ENCODE measurements at regions not wholly inside any gene's neighbourhood (a gene's known extent, or its start where the extent isn't known, plus 50 kb on each side); places are given as distances from the start of the nearest gene placed in this dataset.
A peak's percentile ranks its signal among the peaks of the same experiment; 100 is the strongest.
"Not testable (repeated sequence)": the region's sequence is repeated elsewhere in the genome, so short reads cannot be mapped to it uniquely, and the experiment has no call there.

GRCh38 chr18:62648045-62648678, 67.2 kb upstream of the PHLPP1 start:
- H3K9me3 ChIP-seq (ENCODE audit: control insufficient read depth in 3 of 3, low read length in 3 of 3), result no peaks in the 10 kb centered on the region
- H3K4me3 ChIP-seq (ENCODE audit: low read length in 3 of 3), result no peak overlapping the region
- H3K27me3 ChIP-seq (ENCODE audit: control insufficient read depth in 3 of 3, insufficient read depth in 3 of 3, low read length in 3 of 3), result no peaks in the 10 kb centered on the region
- no peaks in the 10 kb centered on the region for H3K36me3 ChIP-seq (ENCODE audit: control insufficient read depth in 3 of 3, insufficient read depth in 3 of 3, low read length in 3 of 3)
- no peak overlapping the region for H3K27ac ChIP-seq (ENCODE audit: low read depth, low read length)
- H3K4me1 ChIP-seq (ENCODE audit: control insufficient read depth in 3 of 3, insufficient read depth in 3 of 3, low read length in 3 of 3), result no peaks in the 10 kb centered on the region
- no peak overlapping the region for H3K9ac ChIP-seq (ENCODE audit: low read depth in 1 of 3, low read length in 3 of 3)

GRCh38 chr18:62651276-62652056, 63.9 kb upstream of the PHLPP1 start:
- no peaks in the 10 kb centered on the region for H3K36me3 ChIP-seq (ENCODE audit: control insufficient read depth in 3 of 3, insufficient read depth in 3 of 3, low read length in 3 of 3)
- H3K27me3 ChIP-seq (ENCODE audit: control insufficient read depth in 3 of 3, insufficient read depth in 3 of 3, low read length in 3 of 3), result no peaks in the 10 kb centered on the region
- H3K4me3 ChIP-seq (ENCODE audit: low read length in 3 of 3), result peak overlapping the region in 1 of 3 donors; percentile 38
- no peaks in the 10 kb centered on the region for H3K9me3 ChIP-seq (ENCODE audit: control insufficient read depth in 3 of 3, low read length in 3 of 3)
- no peaks in the 10 kb centered on the region for H3K4me1 ChIP-seq (ENCODE audit: control insufficient read depth in 3 of 3, insufficient read depth in 3 of 3, low read length in 3 of 3)
- no peak overlapping the region for H3K9ac ChIP-seq (ENCODE audit: low read depth in 1 of 3, low read length in 3 of 3)
- no peak overlapping the region for H3K27ac ChIP-seq (ENCODE audit: low read depth, low read length)

GRCh38 chr18:62652057-62652629, 63.2 kb upstream of the PHLPP1 start:
- not testable (repeated sequence) for H3K4me1 ChIP-seq (ENCODE audit: control insufficient read depth in 3 of 3, insufficient read depth in 3 of 3, low read length in 3 of 3); H3K27ac ChIP-seq (ENCODE audit: low read depth, low read length); H3K9me3 ChIP-seq (ENCODE audit: control insufficient read depth in 3 of 3, low read length in 3 of 3); H3K9ac ChIP-seq (ENCODE audit: low read depth in 1 of 3, low read length in 3 of 3); H3K36me3 ChIP-seq (ENCODE audit: control insufficient read depth in 3 of 3, insufficient read depth in 3 of 3, low read length in 3 of 3); H3K27me3 ChIP-seq (ENCODE audit: control insufficient read depth in 3 of 3, insufficient read depth in 3 of 3, low read length in 3 of 3)
- H3K4me3 ChIP-seq (ENCODE audit: low read length in 3 of 3), result peak overlapping the region in 1 of 3 donors; percentile 38

GRCh38 chr18:62655520-62656219, 59.7 kb upstream of the PHLPP1 start:
- no peaks in the 10 kb centered on the region for H3K36me3 ChIP-seq (ENCODE audit: control insufficient read depth in 3 of 3, insufficient read depth in 3 of 3, low read length in 3 of 3)
- H3K4me3 ChIP-seq (ENCODE audit: low read length in 3 of 3), result no peak overlapping the region
- no peaks in the 10 kb centered on the region for H3K9me3 ChIP-seq (ENCODE audit: control insufficient read depth in 3 of 3, low read length in 3 of 3)
- H3K27me3 ChIP-seq (ENCODE audit: control insufficient read depth in 3 of 3, insufficient read depth in 3 of 3, low read length in 3 of 3), result no peaks in the 10 kb centered on the region
- H3K4me1 ChIP-seq (ENCODE audit: control insufficient read depth in 3 of 3, insufficient read depth in 3 of 3, low read length in 3 of 3), result no peaks in the 10 kb centered on the region
- no peak overlapping the region for H3K9ac ChIP-seq (ENCODE audit: low read depth in 1 of 3, low read length in 3 of 3)
- H3K27ac ChIP-seq (ENCODE audit: low read depth, low read length), result no peak overlapping the region

GRCh38 chr18:62658028-62658427, 57.3 kb upstream of the PHLPP1 start:
- Histone ChIP-seq H3K4me1 (ENCODE audit: control insufficient read depth in 3 of 3, insufficient read depth in 3 of 3, low read length in 3 of 3) (no peaks in the 10 kb centered on the region), H3K27ac (ENCODE audit: low read depth, low read length) (no peak overlapping the region), H3K9ac (ENCODE audit: low read depth in 1 of 3, low read length in 3 of 3) (no peak overlapping the region), H3K4me3 (ENCODE audit: low read length in 3 of 3) (no peak overlapping the region), H3K27me3 (ENCODE audit: control insufficient read depth in 3 of 3, insufficient read depth in 3 of 3, low read length in 3 of 3) (no peaks in the 10 kb centered on the region), H3K36me3 (ENCODE audit: control insufficient read depth in 3 of 3, insufficient read depth in 3 of 3, low read length in 3 of 3) (no peaks in the 10 kb centered on the region), H3K9me3 (ENCODE audit: control insufficient read depth in 3 of 3, low read length in 3 of 3) (no peaks in the 10 kb centered on the region)

GRCh38 chr18:62659698-62660097, 55.6 kb upstream of the PHLPP1 start:
- H3K9ac ChIP-seq (ENCODE audit: low read depth in 1 of 3, low read length in 3 of 3), result no peak overlapping the region
- no peaks in the 10 kb centered on the region for H3K9me3 ChIP-seq (ENCODE audit: control insufficient read depth in 3 of 3, low read length in 3 of 3)
- peaks cover 0 to 4% (median 0%) of the 10 kb centered on the region in 3 donors for H3K4me1 ChIP-seq (ENCODE audit: control insufficient read depth in 3 of 3, insufficient read depth in 3 of 3, low read length in 3 of 3)
- no peaks in the 10 kb centered on the region for H3K36me3 ChIP-seq (ENCODE audit: control insufficient read depth in 3 of 3, insufficient read depth in 3 of 3, low read length in 3 of 3)
- no peak overlapping the region for H3K27ac ChIP-seq (ENCODE audit: low read depth, low read length)
- no peak overlapping the region for H3K4me3 ChIP-seq (ENCODE audit: low read length in 3 of 3)
- H3K27me3 ChIP-seq (ENCODE audit: control insufficient read depth in 3 of 3, insufficient read depth in 3 of 3, low read length in 3 of 3), result no peaks in the 10 kb centered on the region

GRCh38 chr18:62660691-62661090, 54.6 kb upstream of the PHLPP1 start:
- H3K9ac ChIP-seq (ENCODE audit: low read depth in 1 of 3, low read length in 3 of 3), result no peak overlapping the region
- H3K9me3 ChIP-seq (ENCODE audit: control insufficient read depth in 3 of 3, low read length in 3 of 3), result no peaks in the 10 kb centered on the region
- no peaks in the 10 kb centered on the region for H3K27me3 ChIP-seq (ENCODE audit: control insufficient read depth in 3 of 3, insufficient read depth in 3 of 3, low read length in 3 of 3)
- H3K4me3 ChIP-seq (ENCODE audit: low read length in 3 of 3), result no peak overlapping the region
- H3K36me3 ChIP-seq (ENCODE audit: control insufficient read depth in 3 of 3, insufficient read depth in 3 of 3, low read length in 3 of 3), result no peaks in the 10 kb centered on the region
- H3K4me1 ChIP-seq (ENCODE audit: control insufficient read depth in 3 of 3, insufficient read depth in 3 of 3, low read length in 3 of 3), result peaks cover 0 to 4% (median 0%) of the 10 kb centered on the region in 3 donors
- no peak overlapping the region for H3K27ac ChIP-seq (ENCODE audit: low read depth, low read length)

- peaks cover 0 to 4% (median 0%) of the 10 kb centered on the region in 3 donors for H3K4me1 ChIP-seq (ENCODE audit: control insufficient read depth in 3 of 3, insufficient read depth in 3 of 3, low read length in 3 of 3)
- no peak overlapping the region for H3K4me3 ChIP-seq (ENCODE audit: low read length in 3 of 3)
- no peaks in the 10 kb centered on the region for H3K36me3 ChIP-seq (ENCODE audit: control insufficient read depth in 3 of 3, insufficient read depth in 3 of 3, low read length in 3 of 3)
- H3K27ac ChIP-seq (ENCODE audit: low read depth, low read length), result no peak overlapping the region
- H3K9ac ChIP-seq (ENCODE audit: low read depth in 1 of 3, low read length in 3 of 3), result no peak overlapping the region
- no peaks in the 10 kb centered on the region for H3K27me3 ChIP-seq (ENCODE audit: control insufficient read depth in 3 of 3, insufficient read depth in 3 of 3, low read length in 3 of 3)
- no peaks in the 10 kb centered on the region for H3K9me3 ChIP-seq (ENCODE audit: control insufficient read depth in 3 of 3, low read length in 3 of 3)
Measured at GRCh38 chr18:62663731-62664336, 51.5 kb upstream of the PHLPP1 start.

GRCh38 chr18:62664414-62664813, 50.9 kb upstream of the PHLPP1 start:
- H3K9me3 ChIP-seq (ENCODE audit: control insufficient read depth in 3 of 3, low read length in 3 of 3), result no peaks in the 10 kb centered on the region
- H3K27me3 ChIP-seq (ENCODE audit: control insufficient read depth in 3 of 3, insufficient read depth in 3 of 3, low read length in 3 of 3), result no peaks in the 10 kb centered on the region
- H3K36me3 ChIP-seq (ENCODE audit: control insufficient read depth in 3 of 3, insufficient read depth in 3 of 3, low read length in 3 of 3), result no peaks in the 10 kb centered on the region
- H3K9ac ChIP-seq (ENCODE audit: low read depth in 1 of 3, low read length in 3 of 3), result no peak overlapping the region
- no peak overlapping the region for H3K4me3 ChIP-seq (ENCODE audit: low read length in 3 of 3)
- no peak overlapping the region for H3K27ac ChIP-seq (ENCODE audit: low read depth, low read length)
- peaks cover 0 to 4% (median 0%) of the 10 kb centered on the region in 3 donors for H3K4me1 ChIP-seq (ENCODE audit: control insufficient read depth in 3 of 3, insufficient read depth in 3 of 3, low read length in 3 of 3)
